ENCODE measurements at regions not wholly inside any gene's neighbourhood (a gene's known extent, or its start where the extent isn't known, plus 50 kb on each side); places are given as distances from the start of the nearest gene placed in this dataset.
"Not testable (repeated sequence)": the region's sequence is repeated elsewhere in the genome, so short reads cannot be mapped to it uniquely, and the experiment has no call there.

GRCh38 chrY:3218134-3218533 is 283.0 kb downstream of the ZFY start:
- TF ChIP-seq CTCF, POLR2A (IDR thresholded peaks at IDR 0.05): not testable (repeated sequence)
